ENCODE measurements at regions not wholly inside any gene's neighbourhood (a gene's known extent, or its start where the extent isn't known, plus 50 kb on each side); places are given as distances from the start of the nearest gene placed in this dataset.
"Not testable (repeated sequence)": the region's sequence is repeated elsewhere in the genome, so short reads cannot be mapped to it uniquely, and the experiment has no call there.

- no peak for DNase-seq (ENCODE audit: low spot score)
These were observed 244.3 kb downstream of the EMP1 start for GRCh38 chr12:13440844-13441243.

DNA sequence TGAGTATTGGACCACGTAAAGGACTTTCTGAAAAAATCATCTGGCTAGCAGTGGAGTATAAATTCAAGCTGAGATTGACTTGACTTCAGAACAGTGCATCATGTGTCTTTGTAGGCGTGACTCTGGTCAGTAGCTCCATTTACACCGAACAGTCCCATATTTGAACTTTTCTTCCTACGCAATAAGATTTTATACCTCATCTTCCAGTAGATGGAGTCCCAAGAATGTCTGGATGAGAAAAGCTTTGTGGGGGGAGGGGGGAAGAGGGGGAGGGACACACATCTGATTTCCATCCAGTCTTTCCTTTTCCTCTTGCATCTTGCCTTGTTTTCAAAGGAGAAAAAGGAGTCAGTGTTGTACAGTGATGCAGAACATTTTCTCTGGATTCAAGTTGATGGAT, 241.0 kb downstream of the EMP1 start:
- DNase-seq (ENCODE audit: low spot score), result no peak

DNA sequence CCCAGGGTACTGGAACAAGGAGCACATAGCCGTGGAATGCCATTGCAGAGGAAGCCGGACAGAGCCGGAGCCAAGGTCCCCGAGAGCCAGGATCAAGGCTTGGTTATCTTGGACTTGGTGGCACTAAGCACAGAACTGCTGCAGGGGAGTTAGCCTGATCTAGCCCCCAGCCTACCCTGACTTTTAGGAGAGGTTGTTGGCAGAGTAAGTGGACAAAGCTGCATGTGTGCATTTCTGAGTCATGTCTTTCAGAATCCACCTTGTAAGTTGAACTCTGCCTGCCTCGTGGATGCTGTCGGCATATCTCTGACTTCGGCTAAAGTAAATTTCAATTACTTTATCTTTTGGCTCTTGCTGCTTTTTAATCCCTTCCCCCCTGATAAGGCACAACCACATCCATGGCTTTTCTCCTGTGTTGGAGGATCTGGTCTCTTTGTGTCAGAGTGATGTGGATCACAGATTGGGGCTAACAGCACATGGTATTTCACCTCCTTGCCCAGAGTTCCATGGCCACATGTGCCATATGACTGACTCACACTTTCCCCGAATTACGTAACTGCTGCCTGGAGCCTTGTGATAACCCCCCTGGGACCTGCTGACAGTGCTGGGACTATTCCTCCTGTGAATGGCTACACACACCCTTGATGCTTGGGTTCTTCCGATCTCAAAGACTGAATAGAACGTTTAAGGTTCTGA, 240.3 kb downstream of the EMP1 start:
- peak; percentile 72 for DNase-seq (ENCODE audit: low spot score)

- DNase-seq (ENCODE audit: low spot score), result no peak
These were observed 239.7 kb downstream of the EMP1 start for GRCh38 chr12:13436182-13436581.

- DNase-seq (ENCODE audit: low spot score), result no peak
These were observed 238.9 kb downstream of the EMP1 start for GRCh38 chr12:13435235-13435933.

DNA sequence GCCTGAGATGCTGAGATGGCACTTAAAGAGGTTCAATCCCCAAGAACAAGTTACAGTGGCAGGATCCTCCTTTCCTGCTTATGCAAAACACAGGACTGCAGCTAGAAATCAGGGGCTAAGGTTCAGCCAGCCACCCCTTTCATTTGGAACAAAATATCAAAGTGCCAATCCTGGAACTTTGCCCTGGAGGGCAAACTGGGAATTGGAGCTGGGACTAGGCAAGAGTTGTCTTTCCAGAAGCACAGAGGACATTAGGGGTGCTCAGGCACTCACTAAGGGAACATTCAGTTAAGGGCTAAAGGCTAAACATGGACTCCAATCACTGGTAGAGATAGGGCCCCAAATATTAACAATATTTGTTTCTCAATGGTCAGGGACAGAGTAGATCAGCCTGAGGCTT, 237.2 kb downstream of the EMP1 start:
- DNase-seq (ENCODE audit: low spot score), result no peak

DNA sequence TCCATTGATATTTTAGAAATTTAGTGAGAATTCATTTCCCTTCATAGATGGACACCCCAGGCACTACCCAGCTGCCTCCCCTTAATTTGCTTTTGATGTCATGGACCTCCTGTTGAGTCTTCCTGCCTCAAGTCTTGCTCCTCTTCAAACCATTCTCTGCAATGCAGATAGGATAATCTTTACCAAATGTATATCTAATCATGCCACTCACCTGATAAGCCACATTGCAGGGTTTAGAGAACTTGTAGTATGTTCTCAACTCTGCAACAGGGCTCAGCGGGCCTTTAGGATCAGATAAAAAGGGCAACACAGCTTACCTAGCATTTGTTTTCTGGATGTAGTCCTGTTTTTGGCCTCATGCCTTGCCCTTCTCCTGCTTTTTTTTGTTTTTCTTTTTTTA, 234.5 kb downstream of the EMP1 start:
- no peak for DNase-seq (ENCODE audit: low spot score)

DNA sequence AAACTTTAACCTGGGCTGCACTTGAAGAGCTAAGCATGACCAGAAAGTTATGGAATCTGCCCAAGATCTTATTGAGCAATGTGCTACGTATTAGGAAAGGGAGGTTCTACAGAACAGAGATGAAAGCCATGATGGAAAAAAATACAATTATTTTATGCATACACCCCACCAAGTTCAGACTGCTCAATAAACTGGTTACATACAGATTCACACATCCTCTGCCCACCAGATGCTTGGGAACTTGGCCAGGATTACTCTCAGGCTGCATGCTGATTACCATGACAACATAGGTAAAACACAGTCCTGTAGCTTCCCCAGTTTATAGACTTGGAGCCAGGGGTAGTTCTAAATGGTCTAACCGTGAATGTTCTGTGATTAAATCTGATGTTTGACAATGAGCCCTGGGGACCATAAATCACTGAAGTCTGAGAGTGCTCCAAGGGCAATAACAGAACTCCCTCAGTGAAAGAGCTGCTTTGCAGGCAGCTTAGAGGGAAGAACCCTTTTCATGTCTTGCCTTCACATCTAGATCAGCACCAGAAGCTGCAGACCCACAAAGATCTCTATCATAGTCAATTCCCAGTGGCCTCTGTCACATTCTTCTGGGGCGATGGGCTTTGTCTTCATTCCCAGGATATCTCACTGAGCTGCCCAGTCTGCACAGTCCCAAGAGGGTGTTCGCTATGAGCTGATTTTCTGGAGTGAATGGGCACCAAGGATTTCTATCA, 232.2 kb downstream of the EMP1 start:
- no peak for DNase-seq (ENCODE audit: low spot score)

GRCh38 chr12:13425766-13426165, 229.2 kb downstream of the EMP1 start:
- peak; percentile 89 for DNase-seq (ENCODE audit: low spot score)

GRCh38 chr12:13422291-13422690, 225.8 kb downstream of the EMP1 start:
- DNase-seq (ENCODE audit: low spot score), result no peak

GRCh38 chr12:13417516-13417915, 221.0 kb downstream of the EMP1 start:
- DNase-seq (ENCODE audit: low spot score), result no peak

GRCh38 chr12:13411287-13411686, 214.8 kb downstream of the EMP1 start:
- DNase-seq (ENCODE audit: low spot score), result no peak

DNA sequence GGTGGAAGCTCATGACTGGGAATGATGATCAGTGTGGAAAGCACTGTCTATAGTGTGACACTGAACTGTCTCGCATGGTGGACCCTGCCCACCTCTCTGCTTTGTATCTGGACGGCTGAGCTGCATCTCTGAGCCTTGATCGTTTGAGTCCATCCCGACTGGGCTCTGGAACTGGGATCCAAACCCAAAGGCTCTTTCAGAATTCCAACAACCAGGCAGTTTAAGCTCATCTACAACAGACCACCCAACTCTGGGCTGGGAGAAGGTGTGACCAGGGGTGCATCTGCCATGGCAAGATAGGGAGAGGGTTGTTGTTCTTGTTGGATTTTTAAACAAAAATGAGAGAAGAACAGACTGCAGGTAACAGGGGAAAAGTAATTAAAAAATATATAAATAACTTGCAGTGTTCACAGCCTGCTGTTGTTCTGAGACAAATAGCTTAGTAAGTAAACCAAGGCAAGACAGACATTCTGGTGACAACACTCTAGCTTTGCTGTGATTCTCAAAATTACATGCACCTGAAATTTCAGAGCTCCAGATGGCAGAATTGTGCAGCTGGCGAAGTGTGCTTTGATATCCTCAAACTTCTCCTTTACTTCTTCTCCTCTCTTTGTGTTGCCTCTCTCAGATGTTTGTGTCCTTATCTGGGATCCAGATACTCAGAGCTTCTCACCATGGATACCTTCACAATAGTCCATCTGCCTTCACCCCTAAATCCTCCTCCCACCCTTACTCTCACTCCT, 209.6 kb downstream of the EMP1 start:
- DNase-seq (ENCODE audit: low spot score), result no peak

DNA sequence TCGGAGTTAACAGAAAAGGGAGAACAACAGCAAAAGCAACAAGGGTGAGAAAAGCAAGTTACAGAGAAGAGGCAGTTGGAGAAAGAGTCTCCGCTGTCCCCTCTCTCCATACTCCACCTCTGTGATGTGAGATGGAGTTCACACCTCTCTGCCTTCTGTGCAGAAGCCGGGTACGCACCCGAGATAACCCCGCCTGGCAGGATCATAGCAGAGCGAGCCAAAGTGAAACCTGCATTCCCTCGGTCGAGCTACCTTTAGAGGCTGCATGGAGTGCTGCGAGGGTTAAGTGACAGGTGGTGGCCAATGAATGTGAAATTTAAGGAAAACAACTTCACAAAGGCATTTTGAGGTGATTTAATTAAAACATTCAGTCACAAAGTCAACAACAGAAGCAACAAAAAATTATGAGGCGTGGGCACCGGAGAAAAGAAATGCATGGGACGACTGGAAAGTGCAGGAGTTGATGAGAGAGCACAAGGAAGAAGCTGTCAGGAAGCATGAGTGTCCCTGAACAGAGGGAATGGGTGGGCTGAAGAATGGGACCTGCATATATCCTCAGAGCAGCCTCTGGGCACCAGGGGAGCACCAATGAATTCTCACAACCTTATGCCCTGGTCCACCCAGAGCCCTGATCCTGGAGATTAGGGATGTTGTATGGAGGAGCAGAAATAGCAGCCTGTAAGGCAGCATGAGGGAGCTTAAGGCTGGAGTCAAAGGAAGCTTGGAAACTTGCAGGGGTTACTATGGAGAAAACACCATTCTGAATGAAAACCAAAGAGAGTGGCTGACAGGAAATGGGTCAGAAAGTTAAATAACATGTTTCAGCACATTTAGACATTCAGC, 208.3 kb downstream of the EMP1 start:
- DNase-seq (ENCODE audit: low spot score), result no peak

- no peak for DNase-seq (ENCODE audit: low spot score)
These were observed 207.6 kb downstream of the EMP1 start for GRCh38 chr12:13404111-13404628.

DNA sequence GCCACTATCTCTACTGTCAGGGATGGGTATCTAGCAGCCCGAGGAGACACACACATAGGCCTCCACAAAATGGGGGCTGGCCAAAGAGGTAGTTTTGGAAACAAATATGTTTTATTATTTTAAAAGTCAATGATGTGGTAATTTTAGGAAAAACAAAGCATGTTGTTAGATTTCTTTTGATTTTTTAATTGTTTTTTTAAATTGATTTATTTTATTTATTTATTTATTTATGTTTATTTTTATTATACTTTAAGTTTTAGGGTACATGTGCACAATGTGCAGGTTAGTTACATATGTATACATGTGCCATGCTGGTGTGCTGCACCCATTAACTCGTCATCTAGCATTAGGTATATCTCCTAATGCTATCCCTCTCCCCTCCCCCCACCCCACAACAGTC, 194.8 kb downstream of the EMP1 start:
- DNase-seq (ENCODE audit: low spot score), result not testable (repeated sequence)

- DNase-seq (ENCODE audit: low spot score), result no peak
These were observed 194.4 kb downstream of the EMP1 start for GRCh38 chr12:13390918-13391317.

DNA sequence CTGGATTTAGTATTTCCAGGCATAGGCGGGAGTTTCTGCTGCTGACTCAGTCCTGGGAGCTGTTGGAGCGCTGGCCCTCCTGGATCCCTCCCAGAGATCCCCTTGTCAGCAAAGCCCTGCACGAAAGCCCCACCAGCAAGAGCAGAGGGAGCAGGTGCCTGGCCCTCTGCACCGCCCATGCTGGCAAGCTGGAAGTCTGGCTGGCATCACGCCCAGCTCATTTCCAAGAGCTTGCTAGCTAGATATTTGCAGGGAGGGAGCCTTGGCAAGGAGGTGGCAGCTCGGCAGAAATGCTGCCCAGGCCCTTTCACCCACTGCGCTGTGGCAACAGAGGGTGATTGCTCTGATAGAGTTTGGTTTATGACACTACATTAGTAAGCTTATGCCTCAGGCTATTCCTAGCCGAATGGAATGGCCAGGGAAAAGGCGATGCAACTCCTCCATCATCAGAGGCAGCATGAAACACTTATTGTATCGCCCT, 193.9 kb downstream of the EMP1 start:
- DNase-seq (ENCODE audit: low spot score), result peak; percentile 78

- no peak for DNase-seq (ENCODE audit: low spot score)
These were observed 190.6 kb downstream of the EMP1 start for GRCh38 chr12:13387101-13387500.

DNA sequence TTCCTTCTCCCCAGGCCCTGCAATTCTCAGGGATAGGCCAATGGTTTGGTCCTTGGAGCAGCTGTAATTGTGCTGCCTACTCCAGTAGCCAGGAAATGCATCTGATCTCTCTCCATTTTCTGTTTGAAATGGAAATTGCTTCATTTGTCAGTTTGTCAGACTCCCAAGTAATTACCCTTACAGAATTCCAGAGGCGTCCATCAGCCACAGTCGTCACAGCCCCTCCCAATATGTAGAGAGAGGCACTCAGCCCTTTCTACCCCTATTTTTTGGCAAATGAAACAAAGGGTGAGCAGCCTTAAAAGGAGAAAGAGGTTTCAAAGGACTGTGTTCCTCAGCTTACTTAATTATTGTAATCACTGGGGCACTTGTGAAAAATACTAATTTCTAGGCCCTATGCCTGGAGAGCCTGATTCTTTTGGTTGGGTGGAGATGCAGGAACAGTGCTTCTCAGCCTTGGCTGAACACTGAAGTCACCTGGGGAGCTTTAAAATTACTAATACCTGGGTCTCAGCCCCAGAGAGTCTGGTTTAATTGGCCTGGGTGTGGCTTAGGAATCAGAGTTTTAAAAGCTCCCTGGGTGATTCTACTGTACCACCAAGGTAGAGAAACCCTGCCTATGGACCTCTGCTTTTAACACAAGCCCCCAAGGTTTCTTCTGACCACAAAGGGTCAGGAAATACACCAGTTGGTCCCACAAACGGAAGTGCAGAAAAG, 190.0 kb downstream of the EMP1 start:
- DNase-seq (ENCODE audit: low spot score), result no peak

All from AG08395 (cell line).